Right hindlimb (tissue), 1 donor: ENCODE measurements at regions not wholly inside any gene's neighbourhood (a gene's known extent, or its start where the extent isn't known, plus 50 kb on each side); places are given as distances from the start of the nearest gene placed in this dataset.

Experiments
- DNase-seq: peaks from one replicate; pipeline ENCODE4 v3.0.0-alpha.2; 2018

DNA sequence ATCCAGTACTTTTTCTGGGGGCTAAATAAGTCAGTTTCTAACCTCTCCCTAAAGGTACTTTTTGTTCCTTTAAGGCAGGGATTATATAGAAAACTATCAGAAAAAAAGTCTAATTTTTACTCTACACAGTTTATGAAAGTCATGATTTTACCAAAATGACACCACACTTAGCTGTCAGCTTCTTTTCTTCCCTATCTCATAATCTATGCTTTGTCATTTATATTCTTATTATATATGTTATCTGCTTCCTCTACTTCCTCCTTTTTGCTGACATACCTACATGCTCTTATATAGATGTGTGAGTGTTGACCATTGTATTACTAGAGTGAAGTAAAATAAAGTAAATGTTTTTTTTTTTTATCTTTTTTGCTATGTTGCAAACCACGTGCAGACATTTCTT, 203.9 kb upstream of the CHRM2 start:
- DNase-seq, result no peak

DNA sequence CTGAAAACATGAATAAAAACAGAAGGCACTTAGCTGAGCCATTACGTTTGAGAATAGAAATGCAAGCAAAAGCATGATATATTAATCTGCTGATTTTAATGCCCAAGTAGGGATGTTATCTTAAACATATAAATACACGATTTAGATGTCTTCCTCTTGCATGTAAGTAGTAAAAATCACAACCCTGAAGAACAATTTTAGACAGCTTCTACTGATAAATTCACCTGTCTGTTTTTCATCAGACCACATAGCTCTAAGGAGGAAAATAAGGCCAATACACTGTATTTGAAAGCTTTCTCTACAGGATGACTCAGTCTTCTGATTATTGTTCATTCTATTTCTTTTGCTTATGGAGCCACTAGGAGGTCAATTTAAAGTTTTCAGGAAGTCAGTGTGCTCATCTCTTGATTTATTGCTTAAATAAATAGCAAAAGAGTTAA, 210.9 kb upstream of the CHRM2 start:
- DNase-seq, result no peak

GRCh38 chr7:136656516-136656915, 211.9 kb upstream of the CHRM2 start:
- no peak for DNase-seq

DNA sequence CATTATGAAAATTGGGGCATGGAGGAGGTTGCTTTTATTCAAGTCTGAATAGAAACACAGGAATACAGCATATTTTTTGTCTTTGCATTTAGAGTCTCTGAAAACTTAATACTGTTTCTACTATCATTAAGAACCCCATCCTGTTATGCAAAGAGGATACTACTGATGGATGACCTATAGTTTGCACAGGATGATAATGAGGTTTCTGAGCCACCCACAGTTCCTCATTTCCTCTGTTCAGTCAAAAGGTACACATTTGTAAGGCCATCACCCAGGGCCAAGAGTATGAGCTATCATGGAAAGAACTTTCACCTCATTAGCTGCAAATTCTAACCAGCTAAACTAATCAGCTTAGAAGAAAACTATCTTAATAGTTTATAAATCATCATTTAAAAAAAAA, 213.0 kb upstream of the CHRM2 start:
- DNase-seq, result no peak

GRCh38 chr7:136654406-136654805, 214.0 kb upstream of the CHRM2 start:
- DNase-seq, result no peak

- no peak for DNase-seq
Observed at GRCh38 chr7:136652635-136653370, 215.6 kb upstream of the CHRM2 start.

GRCh38 chr7:136640977-136641376, 227.5 kb upstream of the CHRM2 start:
- no peak for DNase-seq

DNA sequence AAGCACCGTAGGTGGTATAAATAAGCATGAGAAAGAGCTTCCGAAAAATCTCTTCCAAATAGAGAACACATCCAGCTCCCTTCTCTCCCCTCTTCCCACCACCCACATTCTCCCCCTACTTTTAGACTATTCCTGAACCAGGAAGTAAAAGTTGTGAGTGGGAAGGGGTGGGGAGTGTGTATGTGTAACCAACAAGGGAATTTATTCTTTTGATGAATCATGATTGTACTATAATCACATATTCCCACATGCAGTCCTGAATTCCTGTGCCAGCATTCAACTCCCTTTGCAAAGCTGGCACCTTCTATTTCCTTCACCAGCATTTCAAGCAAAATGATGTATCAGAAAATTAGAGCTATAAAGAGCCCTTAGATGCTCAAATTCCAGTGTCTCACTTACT, 230.6 kb upstream of the CHRM2 start:
- DNase-seq, result no peak

DNA sequence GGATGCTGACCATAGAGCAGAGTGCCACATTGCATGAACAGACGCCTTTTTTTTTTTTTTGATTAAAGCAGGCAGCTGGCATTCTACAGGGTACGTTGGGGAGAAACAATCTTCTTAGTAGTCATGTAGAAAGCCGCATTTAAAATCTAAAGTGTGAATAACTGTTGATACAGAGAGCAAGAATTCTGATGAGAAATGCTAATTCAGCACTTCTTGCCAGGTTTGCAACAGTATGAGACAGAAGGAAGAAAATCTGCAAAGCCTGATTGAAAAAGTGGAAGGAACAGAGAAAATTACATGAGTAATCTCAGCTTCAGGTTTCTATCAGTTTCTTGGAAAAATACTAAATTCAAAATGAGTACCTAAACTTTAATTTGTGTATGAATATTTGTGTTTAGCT, 232.7 kb upstream of the CHRM2 start:
- no peak for DNase-seq

GRCh38 chr7:136618818-136619217, 249.6 kb upstream of the CHRM2 start:
- DNase-seq, result no peak

- DNase-seq, result no peak
Observed at GRCh38 chr7:136617176-136617575, 251.3 kb upstream of the CHRM2 start.

DNA sequence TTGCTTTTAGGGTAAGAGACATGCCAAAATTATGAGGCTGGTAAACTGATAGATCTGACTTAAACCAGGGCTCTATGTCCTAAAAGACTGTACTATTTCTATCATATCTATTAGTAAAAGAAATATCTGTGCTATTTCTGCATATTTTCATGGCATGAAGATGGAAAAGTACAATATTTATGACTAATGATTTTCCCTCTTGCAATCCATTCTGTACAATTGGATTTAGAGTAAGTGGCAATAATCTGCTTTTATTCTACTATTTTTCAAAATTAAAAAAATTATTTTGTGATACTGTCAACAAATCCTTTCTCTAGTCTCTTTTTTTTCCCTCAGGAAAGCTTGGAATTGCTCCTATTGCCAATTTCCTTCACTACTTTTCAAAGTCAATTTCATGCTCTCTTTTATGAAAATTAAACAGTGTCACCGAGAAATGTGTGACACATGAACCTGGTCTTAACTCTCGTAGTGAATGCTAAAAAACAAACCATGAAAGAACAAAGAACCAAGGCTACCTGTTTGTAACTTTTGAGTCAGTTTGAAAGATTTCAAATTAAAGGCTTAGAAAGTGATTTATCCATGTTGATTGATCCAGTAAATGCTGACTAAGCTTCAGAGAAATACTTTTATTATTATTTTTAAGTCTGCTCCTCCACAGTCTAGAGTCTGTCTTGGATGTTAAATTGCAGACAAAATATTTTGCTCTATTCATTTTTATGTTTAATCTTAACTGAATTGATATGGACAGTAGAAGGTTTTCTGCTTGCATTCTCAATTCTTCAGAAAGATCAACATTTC, 262.7 kb upstream of the CHRM2 start:
- DNase-seq, result no peak

GRCh38 chr7:136601772-136602171, 266.7 kb upstream of the CHRM2 start:
- DNase-seq, result no peak

DNA sequence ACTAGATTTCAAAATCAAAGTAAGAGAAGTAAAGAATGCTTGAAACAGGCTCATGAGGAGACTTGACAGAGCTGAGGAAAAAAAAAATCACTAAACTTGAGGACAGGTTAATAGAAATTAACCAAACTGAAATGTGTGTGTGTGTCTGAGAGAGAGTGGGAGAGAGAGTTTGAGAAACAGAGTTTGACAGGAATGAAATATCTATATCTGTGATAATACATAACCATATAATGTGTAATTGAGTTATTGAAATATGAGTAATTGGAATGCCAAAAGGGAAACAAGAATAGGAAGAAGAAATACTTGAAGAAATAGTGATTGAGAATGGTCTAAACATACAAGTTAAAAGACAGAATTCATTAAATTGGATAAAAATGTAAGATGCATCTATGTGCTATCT, 268.0 kb upstream of the CHRM2 start:
- DNase-seq, result no peak

DNA sequence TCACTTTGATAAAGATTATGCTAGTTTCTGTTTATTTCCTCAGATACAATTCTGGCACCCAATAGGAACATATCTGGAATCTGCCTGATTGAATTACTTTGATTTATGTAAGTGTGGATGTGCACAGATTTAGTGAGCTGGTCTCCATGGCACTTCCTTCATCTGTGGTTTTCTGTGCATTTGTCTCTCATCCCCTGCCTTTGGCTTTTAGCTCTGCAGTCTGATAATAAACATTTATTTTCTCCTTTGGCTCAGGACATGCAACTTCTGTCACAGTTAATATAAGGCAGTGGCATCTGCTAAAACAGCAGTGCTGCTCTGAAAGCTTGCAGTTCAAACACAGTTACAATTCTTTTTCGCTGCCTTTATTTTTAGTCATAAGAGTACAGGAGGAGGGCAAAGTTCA, 273.7 kb upstream of the CHRM2 start:
- no peak for DNase-seq

DNA sequence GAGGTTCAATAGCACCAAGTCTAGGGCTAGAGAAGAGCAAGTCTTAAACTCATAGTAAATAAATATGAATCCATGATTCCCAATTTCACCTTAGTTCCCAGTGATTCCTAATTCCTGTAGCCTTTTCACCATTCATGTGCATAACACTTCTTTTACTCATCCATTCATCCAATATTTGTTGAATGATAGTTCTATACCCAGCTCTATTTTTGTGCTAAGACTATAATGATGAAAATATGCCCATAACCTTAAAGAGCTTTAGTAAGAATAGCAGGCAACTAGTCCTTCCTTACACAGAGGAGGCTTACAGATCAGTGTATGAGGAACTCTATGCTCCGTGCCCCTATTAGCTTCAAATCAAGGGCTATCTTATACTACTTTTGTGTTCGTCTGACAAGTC, 280.2 kb upstream of the CHRM2 start:
- DNase-seq, result no peak

- DNase-seq, result no peak
Observed at GRCh38 chr7:136585954-136586670, 282.3 kb upstream of the CHRM2 start.

DNA sequence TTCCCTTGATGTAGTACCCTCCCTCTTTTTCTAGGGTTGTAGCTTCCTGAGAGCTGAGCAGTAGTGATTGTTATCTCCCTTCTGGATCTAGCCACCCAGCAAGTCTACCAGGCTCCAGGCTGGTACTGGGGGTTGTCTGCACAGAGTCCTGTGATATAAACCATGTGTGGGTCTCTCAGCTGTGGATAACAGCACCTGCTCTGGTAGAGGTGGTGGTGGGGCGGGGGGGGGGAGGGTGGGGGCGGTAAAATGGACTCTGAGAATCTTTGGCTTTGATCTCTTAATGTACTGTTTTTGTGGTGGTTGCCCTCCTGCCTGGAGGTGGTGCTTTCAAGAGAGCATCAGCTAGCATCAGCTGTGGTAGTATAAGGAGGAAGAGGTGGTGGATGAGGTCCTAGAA, 302.0 kb upstream of the CHRM2 start:
- DNase-seq, result no peak

DNA sequence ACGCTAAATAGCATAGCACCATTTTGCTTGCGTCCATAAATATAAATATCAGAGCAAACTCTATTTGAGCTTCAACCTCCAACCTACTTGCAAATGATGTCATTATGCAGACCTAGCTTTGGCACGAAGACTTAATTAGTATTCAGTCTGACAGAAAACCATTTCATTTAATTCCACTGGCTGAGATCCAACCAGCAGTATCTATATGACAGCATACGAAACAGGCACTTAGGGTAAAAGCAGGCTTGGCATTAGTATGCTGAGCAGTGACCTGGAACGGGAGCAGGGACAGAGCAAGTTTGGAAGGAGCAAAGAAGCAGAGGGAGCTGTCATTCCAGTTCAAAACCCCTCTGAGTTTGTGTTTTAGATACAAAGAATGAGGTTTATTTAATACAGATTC, 312.5 kb upstream of the CHRM2 start:
- DNase-seq, result no peak

GRCh38 chr7:136551618-136552017, 316.8 kb upstream of the CHRM2 start:
- no peak for DNase-seq

DNA sequence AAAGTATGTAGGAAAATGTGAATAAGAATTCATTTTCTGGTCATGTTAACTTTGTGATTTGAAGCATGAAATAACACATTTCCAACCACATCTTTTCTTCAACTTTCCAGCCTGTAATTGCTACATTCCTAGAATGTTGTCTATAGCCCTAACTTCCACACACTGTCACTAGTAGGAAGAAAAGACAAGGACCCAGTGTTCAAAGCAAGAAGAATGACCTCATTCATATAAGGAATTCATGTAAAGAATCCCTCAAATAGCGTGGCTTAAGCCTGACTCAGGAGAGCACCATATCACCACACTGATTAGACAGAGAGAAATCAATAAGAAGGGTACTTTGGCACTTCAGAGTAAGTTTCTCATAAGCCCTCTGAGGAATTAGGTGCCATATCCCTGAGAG, 318.7 kb upstream of the CHRM2 start:
- DNase-seq, result no peak

DNA sequence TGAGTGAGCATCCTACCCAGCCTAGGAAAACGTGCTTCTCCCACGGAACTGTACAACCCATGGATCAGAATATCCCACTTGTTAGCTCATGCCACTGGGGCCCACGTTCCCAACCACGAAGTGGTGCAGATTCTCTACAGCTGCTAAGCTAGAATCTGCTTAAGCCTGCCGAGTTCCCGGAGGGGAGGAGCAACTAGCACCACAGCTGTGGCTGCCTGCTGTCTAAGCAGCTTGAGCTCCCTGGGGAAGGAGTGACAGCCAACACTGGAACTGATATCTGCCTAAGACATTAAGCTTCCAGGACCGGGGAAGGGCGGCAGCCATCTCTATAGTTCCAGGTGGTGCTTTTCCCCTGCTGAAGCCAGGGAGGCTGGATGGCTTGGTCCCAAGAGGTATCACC, 334.7 kb upstream of the CHRM2 start:
- DNase-seq, result peak; percentile 36

DNA sequence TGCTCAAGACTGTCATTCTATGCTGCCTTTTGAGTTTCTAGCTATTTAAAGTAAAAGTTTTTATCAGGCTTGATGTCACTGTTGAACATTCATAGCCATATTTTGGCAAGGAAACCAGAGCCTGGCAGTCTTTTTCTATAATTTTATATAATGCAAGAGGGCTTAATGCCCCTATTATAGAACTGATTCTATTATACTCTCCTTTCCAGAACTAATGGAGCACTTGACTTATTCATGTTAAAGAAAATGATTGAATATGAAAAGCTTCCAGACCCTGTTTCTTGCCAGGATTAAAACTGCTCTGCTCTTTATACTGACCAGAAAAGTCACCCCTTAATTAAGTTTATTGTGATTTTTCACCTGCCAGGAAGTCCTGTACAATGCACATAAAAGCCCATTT, 337.6 kb upstream of the CHRM2 start:
- no peak for DNase-seq

DNA sequence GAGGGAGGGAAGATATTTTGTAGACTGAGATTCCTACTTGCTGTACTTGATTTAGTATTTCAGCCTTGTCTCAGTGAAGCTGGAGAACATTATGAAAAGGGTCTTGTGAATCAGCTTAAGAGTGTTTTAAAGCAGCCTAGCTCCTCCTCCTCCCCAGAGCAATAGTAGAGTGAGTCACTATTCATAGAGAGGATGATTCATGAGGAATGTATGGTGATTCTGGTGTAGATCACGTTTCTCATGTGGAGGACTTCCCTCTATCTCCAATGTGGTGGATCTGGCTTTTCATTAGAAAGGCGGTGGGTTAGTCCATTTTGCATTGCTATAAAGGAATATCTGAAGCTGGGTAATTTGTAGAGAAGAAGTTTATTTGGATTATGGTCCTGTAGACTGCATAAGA, 340.1 kb upstream of the CHRM2 start:
- DNase-seq, result no peak
